Right atrium auricular region (tissue), 2 donors: ENCODE measurements at regions not wholly inside any gene's neighbourhood (a gene's known extent, or its start where the extent isn't known, plus 50 kb on each side); places are given as distances from the start of the nearest gene placed in this dataset.

Experiments
- DNase-seq: peaks from one replicate; pipeline ENCODE4 v3.0.0-alpha.2; 2019; ENCODE audit warnings: low spot score
- H3K27ac ChIP-seq, 2 donors: fragments of 200-600 bp; sonication (generic); 1 replicate in 1 of 2; 2 replicates in 1 of 2; pipeline ENCODE4 v1.5.1; 2016 to 2019
- H3K27me3 ChIP-seq, 2 donors: fragments of 200-600 bp; sonication (generic); one replicate each; pipeline versions ENCODE4 v1.5.1 to v1.6.0; 2017 to 2019
- H3K36me3 ChIP-seq: fragments of 200-600 bp; sonication (generic); one replicate; pipeline ENCODE4 v1.5.1; 2016
- H3K4me1 ChIP-seq, 2 donors: fragments of 200-600 bp; sonication (generic); one replicate each; pipeline versions ENCODE4 v1.5.1 to v1.6.0; 2017 to 2019
- H3K4me3 ChIP-seq, 2 donors: fragments of 200-600 bp; sonication (generic); 1 replicate in 1 of 2; 2 replicates in 1 of 2; pipeline ENCODE4 v1.5.1; 2017 to 2019; ENCODE audit warnings: mild to moderate bottlenecking in 1 of 2, moderate library complexity in 1 of 2
- H3K9me3 ChIP-seq, 2 donors: fragments of 200-600 bp; sonication (generic); one replicate each; pipeline ENCODE4 v1.5.1; 2019
- CTCF ChIP-seq, 2 donors: fragments of 200-600 bp; sonication (generic); IDR thresholded peaks; one replicate each; pipeline ENCODE4 v1.5.1; 2019; ENCODE audit warnings: antibody characterized with exemption in 2 of 2

- Histone ChIP-seq H3K27ac (no peak overlapping the region), H3K4me1 (no peaks in the 10 kb centered on the region), H3K36me3 (no peaks in the 10 kb centered on the region), H3K27me3 (no peaks in the 10 kb centered on the region), H3K4me3 (no peak overlapping the region), H3K9me3 (no peaks in the 10 kb centered on the region)
- no peak for DNase-seq
- TF ChIP-seq CTCF (IDR thresholded peaks at IDR 0.05): no peak
Measured at GRCh38 chr5:116847960-116848359, 273.3 kb upstream of the SEMA6A start.

GRCh38 chr5:116844015-116844414, 269.4 kb upstream of the SEMA6A start:
- H3K4me3 ChIP-seq: no peak overlapping the region
- H3K9me3 ChIP-seq: no peaks in the 10 kb centered on the region
- no peak for TF ChIP-seq CTCF (IDR thresholded peaks at IDR 0.05)
- H3K27me3 ChIP-seq: no peaks in the 10 kb centered on the region
- no peak for DNase-seq
- H3K27ac ChIP-seq: no peak overlapping the region
- no peaks in the 10 kb centered on the region for H3K36me3 ChIP-seq
- H3K4me1 ChIP-seq: no peaks in the 10 kb centered on the region

- Histone ChIP-seq H3K27me3 (no peaks in the 10 kb centered on the region), H3K9me3 (no peaks in the 10 kb centered on the region), H3K36me3 (no peaks in the 10 kb centered on the region), H3K4me3 (no peak overlapping the region), H3K4me1 (no peaks in the 10 kb centered on the region), H3K27ac (no peak overlapping the region)
- TF ChIP-seq CTCF (IDR thresholded peaks at IDR 0.05): no peak
- DNase-seq: no peak
Measured at GRCh38 chr5:116842514-116842961, 267.9 kb upstream of the SEMA6A start.

- Histone ChIP-seq H3K9me3 (no peaks in the 10 kb centered on the region), H3K27ac (no peak overlapping the region)
- no peak for TF ChIP-seq CTCF (IDR thresholded peaks at IDR 0.05)
Measured at GRCh38 chr5:116841734-116842133, 267.1 kb upstream of the SEMA6A start.

GRCh38 chr5:116838011-116838536, 263.5 kb upstream of the SEMA6A start:
- Histone ChIP-seq H3K4me3 (no peak overlapping the region), H3K27ac (no peak overlapping the region), H3K36me3 (no peaks in the 10 kb centered on the region), H3K4me1 (no peaks in the 10 kb centered on the region), H3K27me3 (no peaks in the 10 kb centered on the region), H3K9me3 (no peaks in the 10 kb centered on the region)
- no peak for TF ChIP-seq CTCF (IDR thresholded peaks at IDR 0.05)
- no peak for DNase-seq

More at GRCh38 chr5:116841734-116842133, 267.1 kb upstream of the SEMA6A start:
- Histone ChIP-seq H3K27me3 (no peaks in the 10 kb centered on the region), H3K36me3 (no peaks in the 10 kb centered on the region), H3K4me1 (no peaks in the 10 kb centered on the region), H3K4me3 (no peak overlapping the region)
- no peak for DNase-seq
